PFSK-1 (cell line): ENCODE measurements at regions not wholly inside any gene's neighbourhood (a gene's known extent, or its start where the extent isn't known, plus 50 kb on each side); places are given as distances from the start of the nearest gene placed in this dataset.

Source experiments
- POLR2AphosphoS5 ChIP-seq: IDR thresholded peaks from 2 replicates; pipeline ENCODE4 v1.6.1; 2012; ENCODE audit warnings: low read depth, mild to moderate bottlenecking, control low read depth, low read length, moderate library complexity
- SIN3A ChIP-seq: IDR thresholded peaks from 2 replicates; pipeline ENCODE4 v1.6.1; 2012; ENCODE audit warnings: mild to moderate bottlenecking, low read length, moderate library complexity, borderline replicate concordance; ENCODE audit not compliant: insufficient read depth
- TAF1 ChIP-seq: IDR thresholded peaks from 2 replicates; pipeline ENCODE4 v1.6.1; 2012; ENCODE audit warnings: low read length, control low read depth, borderline replicate concordance; ENCODE audit not compliant: insufficient read depth
- TF ChIP-seq, protein P1 (sequence below), 2 experiments: IDR thresholded peaks; 2 replicates each; pipeline versions ENCODE4 v1.6.1 to v1.8.0; 2011 to 2012; ENCODE audit warnings: low read depth in 2 of 2, low read length in 2 of 2, control low read depth in 1 of 2, inconsistent platforms in 1 of 2, mild to moderate bottlenecking in 1 of 2, moderate library complexity in 1 of 2; ENCODE audit not compliant: insufficient read depth in 1 of 2

- no peak for TF ChIP-seq POLR2AphosphoS5
- TF ChIP-seq, protein P1, sequence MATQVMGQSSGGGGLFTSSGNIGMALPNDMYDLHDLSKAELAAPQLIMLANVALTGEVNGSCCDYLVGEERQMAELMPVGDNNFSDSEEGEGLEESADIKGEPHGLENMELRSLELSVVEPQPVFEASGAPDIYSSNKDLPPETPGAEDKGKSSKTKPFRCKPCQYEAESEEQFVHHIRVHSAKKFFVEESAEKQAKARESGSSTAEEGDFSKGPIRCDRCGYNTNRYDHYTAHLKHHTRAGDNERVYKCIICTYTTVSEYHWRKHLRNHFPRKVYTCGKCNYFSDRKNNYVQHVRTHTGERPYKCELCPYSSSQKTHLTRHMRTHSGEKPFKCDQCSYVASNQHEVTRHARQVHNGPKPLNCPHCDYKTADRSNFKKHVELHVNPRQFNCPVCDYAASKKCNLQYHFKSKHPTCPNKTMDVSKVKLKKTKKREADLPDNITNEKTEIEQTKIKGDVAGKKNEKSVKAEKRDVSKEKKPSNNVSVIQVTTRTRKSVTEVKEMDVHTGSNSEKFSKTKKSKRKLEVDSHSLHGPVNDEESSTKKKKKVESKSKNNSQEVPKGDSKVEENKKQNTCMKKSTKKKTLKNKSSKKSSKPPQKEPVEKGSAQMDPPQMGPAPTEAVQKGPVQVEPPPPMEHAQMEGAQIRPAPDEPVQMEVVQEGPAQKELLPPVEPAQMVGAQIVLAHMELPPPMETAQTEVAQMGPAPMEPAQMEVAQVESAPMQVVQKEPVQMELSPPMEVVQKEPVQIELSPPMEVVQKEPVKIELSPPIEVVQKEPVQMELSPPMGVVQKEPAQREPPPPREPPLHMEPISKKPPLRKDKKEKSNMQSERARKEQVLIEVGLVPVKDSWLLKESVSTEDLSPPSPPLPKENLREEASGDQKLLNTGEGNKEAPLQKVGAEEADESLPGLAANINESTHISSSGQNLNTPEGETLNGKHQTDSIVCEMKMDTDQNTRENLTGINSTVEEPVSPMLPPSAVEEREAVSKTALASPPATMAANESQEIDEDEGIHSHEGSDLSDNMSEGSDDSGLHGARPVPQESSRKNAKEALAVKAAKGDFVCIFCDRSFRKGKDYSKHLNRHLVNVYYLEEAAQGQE (IDR thresholded peaks at IDR 0.05; ENCODE audit: insufficient read depth in 1 of 2, low read depth in 2 of 2, low read length in 2 of 2) = no peak
- TF ChIP-seq TAF1 = no peak
- TF ChIP-seq SIN3A = no peak
Measured at GRCh38 chr10:62527019-62527827, 153.1 kb downstream of the ZNF365 start.
